IPS-NIHi7 (cell line): ENCODE measurements at regions not wholly inside any gene's neighbourhood (a gene's known extent, or its start where the extent isn't known, plus 50 kb on each side); places are given as distances from the start of the nearest gene placed in this dataset.
"Not testable (repeated sequence)": the region's sequence is repeated elsewhere in the genome, so short reads cannot be mapped to it uniquely, and the experiment has no call there.

Source experiments
- DNase-seq: peaks from one replicate; pipeline ENCODE4 v3.0.0; 2012; ENCODE audit warnings: mixed read lengths; ENCODE audit errors: extremely low spot score

DNA sequence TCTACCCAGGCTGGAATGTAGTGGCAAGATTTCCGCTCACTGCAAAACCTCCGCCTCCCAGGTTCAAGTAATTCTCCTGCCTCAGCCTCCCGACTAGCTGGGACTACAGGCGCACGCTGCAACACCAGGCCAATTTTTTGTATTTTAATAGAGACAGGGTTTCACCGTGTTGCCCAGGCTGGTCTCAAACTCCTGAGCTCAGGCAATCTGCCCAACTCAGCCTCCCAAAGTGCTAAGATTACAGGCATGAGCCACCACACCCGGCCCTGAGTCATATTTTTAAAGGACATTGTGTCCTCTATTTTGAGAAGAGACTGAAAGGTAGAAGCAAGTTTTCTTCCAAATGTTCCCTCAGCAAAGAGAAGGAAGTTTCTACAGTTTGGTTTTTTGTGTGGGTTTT is 227.1 kb downstream of the KCTD12 start:
- DNase-seq, result not testable (repeated sequence)

DNA sequence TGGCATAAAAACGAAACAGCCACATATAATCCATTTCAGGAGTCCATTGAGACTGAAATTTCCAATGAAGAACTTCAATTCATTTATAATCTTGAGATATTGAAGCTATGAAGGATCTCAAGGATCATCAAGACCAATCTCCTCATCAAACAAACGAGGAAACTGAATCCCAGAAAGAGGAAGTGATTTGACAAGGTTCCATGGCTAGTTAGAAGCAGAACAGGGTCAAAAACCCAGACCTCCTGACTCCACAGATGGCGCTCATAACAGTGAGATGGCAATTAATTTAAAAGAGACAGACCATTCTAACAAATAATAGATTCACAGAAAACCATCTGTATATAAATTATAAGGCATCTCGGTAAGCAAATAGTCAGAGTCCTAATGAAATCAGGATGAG is 229.7 kb downstream of the KCTD12 start:
- no peak for DNase-seq

DNA sequence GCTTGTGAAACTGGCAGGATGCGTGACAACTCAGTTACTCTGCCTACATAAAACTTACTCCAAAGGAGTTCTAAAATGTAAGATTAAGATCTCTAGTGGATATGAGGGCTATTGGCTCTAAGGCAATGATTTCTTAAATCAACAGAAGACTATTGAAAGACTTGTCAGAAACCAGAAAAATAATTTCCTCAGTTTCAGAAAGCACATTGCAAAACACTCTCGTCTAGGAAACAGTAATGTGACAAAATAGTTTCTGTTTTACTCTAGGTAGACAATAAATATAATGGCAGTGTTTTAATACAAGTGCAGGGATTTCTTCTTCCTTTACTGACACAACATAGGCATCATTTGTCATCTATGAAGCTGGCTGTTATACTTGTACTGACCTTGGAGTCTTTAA is 230.1 kb downstream of the KCTD12 start:
- DNase-seq, result no peak

DNA sequence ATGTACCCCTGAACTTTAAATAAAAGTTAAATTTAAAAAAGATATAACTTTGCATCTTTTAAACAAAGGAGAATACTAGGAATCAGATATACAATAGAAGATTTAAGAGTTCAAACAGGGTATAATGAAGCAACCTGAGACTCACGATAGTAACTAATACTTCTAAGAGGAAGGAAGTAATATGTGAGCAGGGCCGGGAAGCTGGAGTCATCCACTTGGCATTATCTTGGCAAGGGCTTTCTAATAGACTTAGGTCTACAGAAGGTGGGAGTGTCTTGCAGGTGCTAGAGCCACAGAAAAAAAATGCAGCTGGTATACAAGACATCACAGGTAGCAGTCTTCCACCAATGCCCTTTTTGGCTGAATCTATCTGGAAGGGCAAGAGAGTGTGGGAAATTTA is 231.9 kb downstream of the KCTD12 start:
- DNase-seq, result no peak

DNA sequence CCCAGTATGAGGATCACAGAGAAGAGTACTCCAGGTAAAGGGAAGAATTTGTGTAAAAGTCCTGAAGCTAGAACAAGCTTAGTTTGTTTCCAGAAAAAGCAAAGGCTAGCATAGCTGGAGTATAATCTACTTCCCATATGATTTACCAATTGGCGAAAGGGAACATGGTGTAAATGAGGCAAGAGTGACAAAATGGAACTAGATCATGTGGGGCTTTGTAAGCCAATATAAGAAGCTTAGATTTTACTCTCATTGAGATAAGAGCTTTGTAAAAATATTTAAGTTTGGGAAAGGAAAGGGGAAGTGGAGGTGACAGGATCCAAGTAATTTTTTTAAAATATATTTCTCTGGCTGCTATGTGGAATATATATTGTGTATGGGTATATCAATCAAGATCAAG is 234.9 kb downstream of the KCTD12 start:
- DNase-seq, result no peak

DNA sequence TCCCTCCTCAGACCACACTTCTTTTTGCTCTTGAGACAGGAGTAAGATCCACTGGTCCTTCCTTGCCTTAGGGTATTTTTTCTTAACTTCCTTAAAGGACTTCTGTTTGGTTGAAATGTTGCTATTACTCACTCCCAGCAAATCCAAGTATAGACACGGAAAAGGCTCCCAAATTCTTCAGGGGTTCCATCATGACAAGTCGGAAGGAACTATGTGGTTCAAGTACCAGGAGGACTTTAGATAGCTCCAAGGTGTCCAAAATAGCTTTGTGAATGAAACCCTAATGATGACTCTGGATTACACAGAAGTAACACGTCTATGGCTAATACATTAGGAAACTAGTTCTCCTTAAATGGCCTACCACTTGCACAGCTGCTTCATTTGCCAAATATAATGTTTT is 238.7 kb downstream of the KCTD12 start:
- no peak for DNase-seq

DNA sequence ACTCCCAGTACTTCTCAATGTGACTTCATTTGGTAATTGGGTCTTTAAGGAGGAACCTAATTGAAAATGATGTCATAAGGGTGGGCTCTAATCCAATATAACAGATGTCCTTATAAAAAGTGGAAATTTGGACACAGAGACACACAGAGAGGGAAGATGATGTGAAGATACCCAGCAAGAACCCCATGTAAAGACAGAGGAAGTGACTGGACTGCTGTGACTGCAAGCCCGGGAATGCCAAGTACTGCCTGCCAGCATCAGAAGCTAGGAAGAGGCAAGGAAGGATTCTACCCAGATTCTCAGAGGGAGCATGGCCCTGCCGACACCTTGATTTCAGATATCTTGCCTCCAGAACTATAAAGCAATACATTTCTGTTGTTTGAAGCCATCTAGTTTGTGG is 239.3 kb downstream of the KCTD12 start:
- DNase-seq, result no peak

DNA sequence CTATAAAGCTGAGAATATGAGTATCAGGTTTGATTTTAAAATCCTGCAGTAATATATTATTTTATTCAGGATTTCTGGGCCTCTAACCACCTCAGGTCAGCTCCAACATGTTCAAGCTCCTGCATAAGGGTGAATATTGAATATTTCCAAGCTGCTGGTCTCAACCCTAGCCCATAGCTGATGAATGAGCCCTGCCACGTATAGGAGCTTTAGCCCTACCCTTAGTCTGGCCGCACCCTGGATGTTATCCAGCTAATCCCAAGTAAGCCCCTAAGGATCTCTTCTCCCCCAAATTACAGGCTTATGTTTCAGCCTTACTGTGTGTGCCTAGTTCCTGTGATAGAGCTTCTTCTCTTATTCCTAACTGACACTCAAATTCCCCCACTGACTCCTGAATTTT is 240.6 kb downstream of the KCTD12 start:
- no peak for DNase-seq

DNA sequence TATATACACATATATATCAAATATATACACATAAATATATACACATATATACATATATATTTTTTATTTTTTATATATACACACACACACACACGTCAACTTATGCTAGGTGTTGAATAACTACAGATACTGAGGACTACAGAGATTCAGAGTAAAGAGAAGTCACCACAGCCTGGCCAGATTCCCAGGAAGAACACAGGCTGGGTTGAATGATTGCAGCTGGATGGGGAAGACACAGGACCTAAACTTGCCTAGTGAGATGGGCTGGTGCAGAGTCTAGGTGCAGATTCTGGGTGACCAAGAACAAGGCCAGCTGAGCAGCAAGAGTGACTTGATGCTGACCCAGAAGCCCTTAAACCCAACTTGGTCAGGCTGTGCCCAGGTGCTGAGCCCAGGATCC is 241.3 kb downstream of the KCTD12 start:
- DNase-seq, result no peak

DNA sequence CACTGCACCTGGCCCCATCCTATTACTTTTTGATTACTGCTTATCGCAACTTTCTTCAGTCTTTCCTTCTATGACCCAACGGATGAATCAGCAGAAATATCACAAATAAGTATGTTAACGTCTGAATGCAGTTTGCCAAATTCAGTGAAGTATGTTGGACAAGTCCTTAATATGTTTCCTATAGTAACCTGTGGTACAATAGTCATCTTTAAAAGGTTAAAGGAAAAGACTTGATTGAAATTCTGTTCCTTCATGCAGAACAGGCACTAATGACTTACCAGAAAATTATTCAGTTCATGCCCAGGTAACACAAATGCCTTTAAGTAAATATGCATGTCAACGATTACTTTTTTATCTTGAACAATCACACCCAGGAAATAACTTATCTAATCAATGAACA is 242.6 kb downstream of the KCTD12 start:
- no peak for DNase-seq

DNA sequence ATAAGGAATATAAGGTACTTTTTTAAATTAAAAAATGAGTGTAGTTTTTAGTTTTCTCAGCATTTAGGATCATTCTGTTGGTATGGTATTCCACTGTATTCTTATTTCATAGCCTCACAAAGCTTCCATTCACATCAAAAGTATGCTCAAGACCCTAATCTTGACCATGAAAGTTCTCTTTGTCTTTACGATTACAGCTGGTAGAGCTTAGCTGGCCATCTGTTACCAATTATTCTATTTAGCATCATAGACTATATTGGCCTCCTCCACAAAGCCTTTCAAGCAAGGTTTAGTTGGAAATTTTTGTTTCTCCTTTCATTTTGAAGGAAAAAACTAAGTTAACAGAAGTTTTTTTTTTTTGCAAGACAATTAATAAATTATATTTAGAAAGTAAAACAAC is 245.1 kb downstream of the KCTD12 start:
- no peak for DNase-seq

DNA sequence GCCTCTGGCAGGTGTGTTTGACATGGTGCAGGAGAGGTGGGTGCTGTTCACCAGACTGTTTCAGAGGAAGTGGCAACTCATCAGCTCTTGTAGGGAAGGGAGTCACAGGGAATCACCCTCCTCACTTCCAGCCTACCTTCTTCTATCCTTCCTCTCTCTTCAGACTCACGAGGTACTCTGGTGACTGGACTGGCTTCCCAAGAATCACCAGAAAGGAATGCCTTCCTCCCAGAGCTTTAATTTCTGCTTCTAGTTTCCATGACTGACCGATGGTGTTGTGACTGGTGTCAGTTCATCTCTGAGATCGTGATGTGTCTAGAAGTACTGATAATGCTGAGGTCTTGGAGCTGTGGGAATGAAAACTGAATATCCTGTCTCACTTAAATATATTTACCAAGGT is 247.3 kb downstream of the KCTD12 start:
- no peak for DNase-seq

DNA sequence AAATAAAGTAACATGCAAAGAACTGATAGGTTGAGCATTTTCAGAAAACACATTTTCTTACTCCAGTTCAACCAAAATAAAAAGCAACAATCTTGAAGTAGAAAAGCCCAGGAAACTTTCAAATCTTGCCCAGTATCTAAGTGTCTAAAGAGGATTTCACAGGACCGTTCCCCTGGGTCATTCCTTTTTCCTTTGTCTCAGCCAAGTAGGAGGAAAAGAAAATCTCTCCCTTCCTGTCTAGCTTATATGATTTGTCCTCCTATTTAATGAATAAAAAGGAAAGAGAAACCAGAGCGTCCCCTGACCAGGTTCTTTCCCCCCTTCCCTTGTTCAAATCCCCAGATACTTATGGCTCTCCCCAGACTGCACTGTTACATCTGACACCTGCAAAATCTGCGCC is 248.0 kb downstream of the KCTD12 start:
- no peak for DNase-seq

DNA sequence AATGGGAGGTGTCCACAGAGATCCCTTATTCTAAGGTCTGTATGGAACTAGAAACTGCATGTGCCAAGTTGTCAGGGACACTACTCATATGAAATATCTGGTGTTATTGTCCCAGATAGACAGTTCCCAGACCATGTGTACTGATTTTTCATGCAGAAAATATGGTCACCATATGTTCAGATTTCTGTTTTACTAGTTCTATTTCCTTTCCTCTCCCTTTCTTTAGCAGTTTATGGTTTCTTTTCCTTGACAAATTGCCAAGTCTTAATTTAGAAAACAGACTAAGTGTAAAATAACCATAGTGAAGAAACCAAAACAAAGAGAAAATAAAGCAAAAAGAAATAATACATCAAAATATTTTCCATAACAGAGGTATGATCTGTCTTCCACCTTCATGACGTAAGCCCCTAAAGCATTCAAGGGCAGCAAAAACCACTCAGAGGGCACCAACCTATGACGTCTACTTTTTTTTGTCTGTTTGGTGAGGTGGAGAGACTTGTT is 248.5 kb downstream of the KCTD12 start:
- DNase-seq, result no peak

DNA sequence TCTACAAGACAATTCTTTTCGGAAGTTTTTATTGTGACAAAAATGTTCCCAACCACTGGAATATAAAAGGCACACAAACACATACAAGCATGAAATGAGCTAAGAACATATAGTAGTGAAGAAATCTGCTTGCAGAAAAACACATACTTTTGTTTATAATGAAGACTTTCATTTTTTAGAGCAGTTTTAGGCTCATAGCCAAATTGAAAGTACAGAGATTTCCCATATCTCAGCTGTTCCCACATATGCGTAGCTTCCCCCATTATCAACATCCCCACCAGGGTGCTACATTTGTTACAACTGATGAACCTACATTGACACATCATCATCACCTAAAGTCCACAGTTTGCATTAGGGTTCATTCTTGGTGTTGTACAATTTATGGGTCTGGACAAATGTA is 249.4 kb downstream of the KCTD12 start:
- no peak for DNase-seq

DNA sequence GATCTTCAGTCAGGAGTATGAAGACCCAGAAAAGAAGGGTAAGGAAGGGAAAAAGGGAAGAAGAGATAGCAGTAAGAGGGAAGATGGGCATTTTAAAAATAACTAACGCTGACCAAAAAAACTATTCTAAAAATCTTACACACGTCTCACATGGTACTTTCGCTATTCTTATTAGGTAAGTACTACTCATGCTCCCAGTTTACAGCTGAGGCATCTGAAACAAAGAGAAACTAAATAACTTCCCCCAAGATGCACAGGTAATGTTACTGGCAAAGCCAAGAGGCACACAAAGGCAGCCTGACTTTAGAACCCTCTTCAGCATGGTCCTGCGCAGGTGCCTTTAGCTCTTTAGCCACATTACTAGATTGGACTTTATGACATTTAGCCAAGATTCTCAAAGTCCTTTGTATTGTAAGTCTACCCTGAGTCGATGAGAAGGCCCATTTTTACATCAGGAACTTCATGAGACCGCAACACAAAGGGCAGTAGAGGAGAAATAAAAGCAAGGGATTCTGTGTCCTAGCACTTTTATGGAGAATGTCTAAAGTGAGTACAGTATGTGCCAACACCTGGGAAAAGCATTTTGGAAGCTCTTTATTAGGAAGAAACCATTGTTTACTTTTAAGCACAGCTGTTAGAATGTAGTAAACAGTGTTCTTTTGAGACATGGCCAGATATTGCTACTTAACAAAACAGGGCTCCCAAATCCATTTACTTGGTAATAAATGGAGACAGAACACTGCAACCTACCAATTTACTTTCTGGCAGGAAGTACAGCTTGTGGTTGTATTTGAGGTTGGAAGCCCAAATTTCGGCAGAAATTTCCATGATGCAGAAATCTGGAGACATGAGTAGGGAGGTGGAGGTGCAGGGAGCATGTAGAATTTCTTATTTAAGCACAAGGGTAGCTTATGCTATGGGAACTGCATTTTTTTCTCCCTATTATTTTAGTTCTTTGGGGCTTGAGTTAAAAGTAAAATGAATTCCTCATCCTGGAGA is 250.7 kb downstream of the KCTD12 start:
- DNase-seq, result no peak

DNA sequence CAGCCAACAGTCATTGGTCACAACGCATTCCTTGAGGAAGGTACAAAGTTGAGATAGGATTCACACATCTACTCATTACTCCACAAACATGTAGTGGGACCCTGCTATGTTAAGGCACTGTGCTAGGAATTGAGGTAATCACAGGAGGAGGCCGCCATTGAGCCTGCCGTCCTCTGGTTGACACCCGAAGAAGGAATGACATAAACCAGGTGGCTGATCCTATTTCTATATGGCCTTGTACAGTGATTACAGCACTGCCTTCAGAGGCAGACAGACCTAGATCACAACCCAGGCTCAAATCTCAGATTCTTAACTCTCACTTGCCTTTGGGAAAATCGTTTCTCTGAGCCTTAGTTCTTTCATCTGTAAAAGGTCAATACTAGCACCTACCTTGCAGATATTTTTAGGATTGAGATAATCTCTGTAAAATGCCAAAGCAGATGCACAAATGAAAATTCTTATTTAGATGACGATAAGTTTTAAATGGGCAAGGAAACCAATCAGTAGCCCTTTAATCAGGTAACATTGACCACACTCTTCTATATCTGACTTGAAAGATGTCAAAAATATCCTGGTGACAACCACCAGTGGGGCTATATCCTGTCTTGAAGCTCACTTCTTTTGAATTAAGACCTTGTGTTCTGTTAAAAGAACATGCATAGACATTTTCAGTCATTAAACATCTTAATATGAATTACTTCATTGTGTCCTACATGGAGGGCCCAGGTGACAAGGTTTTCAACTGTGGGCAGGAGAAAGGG is 251.6 kb downstream of the KCTD12 start:
- DNase-seq, result no peak

DNA sequence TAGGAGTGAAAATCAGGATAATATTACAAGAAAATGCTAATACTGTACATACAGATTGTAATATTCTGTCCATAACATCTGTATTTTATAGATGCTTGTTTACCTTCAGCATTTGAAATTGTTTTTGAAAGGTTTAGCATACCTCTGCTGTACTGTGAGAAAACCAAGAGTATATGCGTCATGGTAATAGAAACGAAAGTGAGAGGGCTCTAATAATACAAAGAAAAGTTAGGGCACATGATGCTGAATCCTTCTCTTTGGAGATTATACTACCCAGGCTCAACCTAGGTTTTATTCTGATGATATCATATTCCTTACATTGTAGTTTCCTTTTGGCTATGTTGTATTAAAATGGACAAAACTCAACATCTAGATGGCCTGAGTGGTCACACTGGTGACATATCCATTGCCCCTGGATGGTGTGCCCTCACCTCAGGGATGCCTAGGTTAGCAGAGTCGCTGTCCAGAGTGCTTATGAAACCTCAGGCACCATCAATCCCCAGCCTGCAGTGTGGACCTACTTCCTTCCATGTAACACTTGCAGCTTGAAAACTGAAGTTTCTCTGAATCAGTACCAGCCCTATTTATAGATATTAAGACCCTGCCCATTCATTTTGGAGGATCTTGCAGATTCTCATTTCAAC is 253.7 kb downstream of the KCTD12 start:
- peak; percentile 62 for DNase-seq

DNA sequence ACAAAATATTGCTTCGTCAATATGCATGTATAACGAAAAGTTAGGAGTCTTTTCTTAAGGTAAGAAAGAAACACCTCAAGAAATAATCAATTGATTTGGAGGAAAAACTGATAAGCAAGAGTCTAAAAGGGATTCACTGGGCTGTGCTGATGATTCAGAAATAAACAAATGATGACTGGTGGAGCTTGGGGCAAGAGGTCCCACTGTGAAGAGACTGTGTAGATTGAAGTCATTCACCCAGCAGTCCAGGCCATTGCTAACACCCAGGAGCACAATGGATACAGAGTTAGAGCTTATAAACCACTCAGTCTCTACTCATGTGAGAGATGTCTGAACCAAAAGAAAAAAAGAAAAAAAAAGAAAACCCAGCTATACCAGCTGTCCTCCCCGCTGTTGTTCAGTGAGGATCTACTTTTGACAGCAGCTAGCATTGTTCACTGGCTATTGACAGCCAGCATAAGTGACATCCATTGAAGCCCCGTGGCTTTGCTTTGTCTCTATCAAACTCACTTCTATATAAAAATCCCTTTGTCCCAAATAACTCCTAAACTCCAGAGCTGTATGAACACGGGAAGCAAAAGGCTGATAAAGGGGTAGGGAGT is 255.5 kb downstream of the KCTD12 start:
- no peak for DNase-seq

DNA sequence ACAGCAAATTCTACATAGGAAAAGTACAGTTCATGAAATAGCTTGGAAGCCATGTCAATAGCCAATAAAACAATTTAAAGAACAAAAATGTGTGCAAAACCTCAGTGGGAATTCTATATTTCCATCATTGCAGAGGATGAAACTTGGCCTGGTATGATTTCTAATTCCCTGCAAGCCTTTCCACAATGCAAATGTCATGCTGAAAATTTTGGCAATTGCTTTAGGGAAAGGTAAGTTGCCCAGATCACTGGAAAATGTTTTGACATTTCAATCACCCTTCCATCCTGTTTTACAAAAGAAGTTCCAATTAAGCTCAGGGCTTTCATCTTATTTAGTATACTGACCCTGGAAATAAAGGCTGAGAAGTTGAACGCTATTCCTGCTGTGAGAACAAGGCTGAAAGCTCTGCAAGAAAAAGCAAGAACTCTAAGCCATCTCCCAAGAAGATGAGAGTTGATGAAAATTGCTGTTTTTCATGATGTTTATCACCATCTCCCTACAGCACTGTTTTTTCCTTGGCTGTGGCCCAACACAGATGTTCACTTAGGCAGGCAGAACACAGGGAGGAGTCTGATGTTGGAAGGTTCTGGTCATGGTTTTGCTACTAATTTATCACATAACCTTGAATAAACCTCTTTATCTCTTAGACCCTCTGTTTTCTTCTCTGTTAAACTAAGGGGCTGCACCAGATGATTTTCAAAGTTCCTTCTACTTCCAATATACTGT is 263.7 kb downstream of the KCTD12 start:
- no peak for DNase-seq

DNA sequence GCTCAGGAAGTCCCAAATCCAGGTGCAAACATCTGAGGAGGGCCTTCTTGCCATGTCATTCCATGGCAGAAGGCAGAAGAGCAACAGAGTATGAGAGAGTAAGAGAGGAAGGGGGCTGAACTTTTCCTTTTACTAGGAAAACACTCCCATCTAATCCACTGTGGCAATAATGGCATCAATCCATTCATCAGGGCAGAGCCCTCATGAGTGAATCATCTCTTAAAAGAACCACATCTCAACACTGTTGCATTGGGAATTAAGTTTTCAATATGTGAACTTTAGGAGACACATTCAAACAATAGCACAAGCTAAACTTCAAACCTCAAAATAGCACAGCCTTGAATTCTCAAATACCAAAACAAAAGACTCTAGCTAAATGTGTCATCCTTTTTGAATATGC is 264.5 kb downstream of the KCTD12 start:
- no peak for DNase-seq
